Gastrocnemius medialis (tissue), 4 donors: ENCODE measurements at regions not wholly inside any gene's neighbourhood (a gene's known extent, or its start where the extent isn't known, plus 50 kb on each side); places are given as distances from the start of the nearest gene placed in this dataset.

ENCODE experiments used
- CTCF ChIP-seq, 5 experiments: fragments of 450-650 bp in 3 of 5; fragments of 200-600 bp in 2 of 5; sonication (generic) in 2 of 5; IDR thresholded peaks in 4 of 5; conservative IDR thresholded peaks in 1 of 5; 1 replicate in 4 of 5; 2 replicates in 1 of 5; pipeline ENCODE4 v1.5.1; 2016 to 2019; ENCODE audit warnings: antibody characterized with exemption in 5 of 5, mild to moderate bottlenecking in 3 of 5, moderate library complexity in 3 of 5
- POLR2A ChIP-seq, 2 donors: fragments of 450-650 bp; IDR thresholded peaks; one replicate each; pipeline ENCODE4 v1.6.1; 2017; ENCODE audit warnings: antibody characterized with exemption in 2 of 2, mild to moderate bottlenecking in 2 of 2, moderate library complexity in 2 of 2

DNA sequence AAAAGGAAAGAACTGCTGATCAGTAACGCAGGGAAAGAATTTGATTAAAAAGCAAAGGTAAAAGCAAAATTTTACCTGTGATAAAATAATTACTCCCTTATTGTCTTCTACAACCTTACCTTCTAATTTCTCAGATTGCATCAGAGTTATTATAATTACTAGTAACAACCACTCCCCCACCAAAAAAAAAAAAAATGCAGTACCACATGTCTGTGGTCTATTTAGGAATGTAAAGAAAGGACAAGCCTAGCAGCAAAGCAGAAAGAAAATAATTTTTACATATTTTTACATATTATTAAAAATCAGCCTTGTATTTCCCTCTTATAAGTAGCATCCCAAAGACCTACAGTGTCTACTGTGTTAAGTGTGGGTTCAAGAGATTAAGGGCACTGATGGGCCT, 430.4 kb downstream of the TFEC start:
- TF ChIP-seq POLR2A (IDR thresholded peaks at IDR 0.05) (no peak), CTCF (IDR thresholded peaks at IDR 0.05 in 4 of 5, conservative IDR thresholded peaks at IDR 0.05 in 1 of 5) (no peak)
